ENCODE measurements at regions not wholly inside any gene's neighbourhood (a gene's known extent, or its start where the extent isn't known, plus 50 kb on each side); places are given as distances from the start of the nearest gene placed in this dataset.

GRCh38 chr3:164208821-164209220 is 869.5 kb downstream of the SI start:
- TF ChIP-seq, protein P1, sequence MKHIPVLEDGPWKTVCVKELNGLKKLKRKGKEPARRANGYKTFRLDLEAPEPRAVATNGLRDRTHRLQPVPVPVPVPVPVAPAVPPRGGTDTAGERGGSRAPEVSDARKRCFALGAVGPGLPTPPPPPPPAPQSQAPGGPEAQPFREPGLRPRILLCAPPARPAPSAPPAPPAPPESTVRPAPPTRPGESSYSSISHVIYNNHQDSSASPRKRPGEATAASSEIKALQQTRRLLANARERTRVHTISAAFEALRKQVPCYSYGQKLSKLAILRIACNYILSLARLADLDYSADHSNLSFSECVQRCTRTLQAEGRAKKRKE (CRISPR knock-in tag; IDR thresholded peaks at IDR 0.05; ENCODE audit: low read depth) = no peak
- no peak for TF ChIP-seq HEYL (CRISPR knock-in tag; IDR thresholded peaks at IDR 0.05)
- TF ChIP-seq RARB (CRISPR knock-in tag; IDR thresholded peaks at IDR 0.05) = no peak
- TF ChIP-seq RNF2 (IDR thresholded peaks at IDR 0.05; ENCODE audit: borderline replicate concordance, low read depth) = no peak
- no peak for TF ChIP-seq MAFK (IDR thresholded peaks at IDR 0.05; ENCODE audit: partially characterized antibody)
- no peak for TF ChIP-seq CBX2 (IDR thresholded peaks at IDR 0.05; ENCODE audit: borderline replicate concordance, low read depth)
- no peak for TF ChIP-seq SREBF2 (IDR thresholded peaks at IDR 0.05)
- no peak for TF ChIP-seq HOXB13 (CRISPR knock-in tag; IDR thresholded peaks at IDR 0.05; ENCODE audit: low read depth)
- TF ChIP-seq SMC3 (IDR thresholded peaks at IDR 0.05) = no peak
- no peak for TF ChIP-seq ZNF302 (CRISPR knock-in tag; IDR thresholded peaks at IDR 0.05)
- no peak for TF ChIP-seq USF2 (IDR thresholded peaks at IDR 0.05)
- TF ChIP-seq, protein P2, sequence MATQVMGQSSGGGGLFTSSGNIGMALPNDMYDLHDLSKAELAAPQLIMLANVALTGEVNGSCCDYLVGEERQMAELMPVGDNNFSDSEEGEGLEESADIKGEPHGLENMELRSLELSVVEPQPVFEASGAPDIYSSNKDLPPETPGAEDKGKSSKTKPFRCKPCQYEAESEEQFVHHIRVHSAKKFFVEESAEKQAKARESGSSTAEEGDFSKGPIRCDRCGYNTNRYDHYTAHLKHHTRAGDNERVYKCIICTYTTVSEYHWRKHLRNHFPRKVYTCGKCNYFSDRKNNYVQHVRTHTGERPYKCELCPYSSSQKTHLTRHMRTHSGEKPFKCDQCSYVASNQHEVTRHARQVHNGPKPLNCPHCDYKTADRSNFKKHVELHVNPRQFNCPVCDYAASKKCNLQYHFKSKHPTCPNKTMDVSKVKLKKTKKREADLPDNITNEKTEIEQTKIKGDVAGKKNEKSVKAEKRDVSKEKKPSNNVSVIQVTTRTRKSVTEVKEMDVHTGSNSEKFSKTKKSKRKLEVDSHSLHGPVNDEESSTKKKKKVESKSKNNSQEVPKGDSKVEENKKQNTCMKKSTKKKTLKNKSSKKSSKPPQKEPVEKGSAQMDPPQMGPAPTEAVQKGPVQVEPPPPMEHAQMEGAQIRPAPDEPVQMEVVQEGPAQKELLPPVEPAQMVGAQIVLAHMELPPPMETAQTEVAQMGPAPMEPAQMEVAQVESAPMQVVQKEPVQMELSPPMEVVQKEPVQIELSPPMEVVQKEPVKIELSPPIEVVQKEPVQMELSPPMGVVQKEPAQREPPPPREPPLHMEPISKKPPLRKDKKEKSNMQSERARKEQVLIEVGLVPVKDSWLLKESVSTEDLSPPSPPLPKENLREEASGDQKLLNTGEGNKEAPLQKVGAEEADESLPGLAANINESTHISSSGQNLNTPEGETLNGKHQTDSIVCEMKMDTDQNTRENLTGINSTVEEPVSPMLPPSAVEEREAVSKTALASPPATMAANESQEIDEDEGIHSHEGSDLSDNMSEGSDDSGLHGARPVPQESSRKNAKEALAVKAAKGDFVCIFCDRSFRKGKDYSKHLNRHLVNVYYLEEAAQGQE (IDR thresholded peaks at IDR 0.05) = no peak
- no peak overlapping the region for H3K4me3 ChIP-seq
- ChIA-PET POLR2A (no interaction called here), CTCF (no interaction called here)
- ATAC-seq (no peak), DNase-seq (ENCODE audit: low read depth in 1 of 2, low spot score in 1 of 2) (no peak), FAIRE-seq (no peak)
- no peak overlapping the region for H3K4me2 ChIP-seq
- H3K27ac ChIP-seq = no peak overlapping the region
- 0 out of 3 replicates have a peak, but pooled peaks cover 3% of the 10 kb centered on the region for H3K9me3 ChIP-seq
- WGBS (ENCODE audit: missing lambda C conversion rate) = 44% methylated on average over 2 of the region's 2 CpGs
- H3K4me1 ChIP-seq = no peaks in the 10 kb centered on the region

- WGBS (ENCODE audit: missing lambda C conversion rate) = 7% methylated on average over 2 of the region's 2 CpGs
- Histone ChIP-seq H3K4me3 (no peak overlapping the region), H3K4me1 (no peaks in the 10 kb centered on the region), H3K27ac (no peak overlapping the region), H3K9me3 (0 out of 3 replicates have a peak, but pooled peaks cover 3% of the 10 kb centered on the region), H3K4me2 (no peak overlapping the region)
- ChIA-PET POLR2A (no interaction called here), CTCF (no interaction called here)
- DNase-seq (ENCODE audit: low read depth in 1 of 2, low spot score in 1 of 2) (no peak), ATAC-seq (no peak), FAIRE-seq (no peak)
- no peak for TF ChIP-seq JUN (IDR thresholded peaks at IDR 0.05)
- TF ChIP-seq KDM5A (IDR thresholded peaks at IDR 0.05) = no peak
- no peak for TF ChIP-seq CTCF (IDR thresholded peaks at IDR 0.05)
- TF ChIP-seq, protein P1 (CRISPR knock-in tag; IDR thresholded peaks at IDR 0.05; ENCODE audit: low read depth) = no peak
- TF ChIP-seq HMGXB4 (CRISPR knock-in tag; IDR thresholded peaks at IDR 0.05; ENCODE audit: borderline replicate concordance) = no peak
- TF ChIP-seq PHF8 (IDR thresholded peaks at IDR 0.05; ENCODE audit: borderline replicate concordance, low read depth) = no peak
- no peak for TF ChIP-seq EHF (CRISPR knock-in tag; IDR thresholded peaks at IDR 0.05)
- TF ChIP-seq CBX8 (IDR thresholded peaks at IDR 0.05) = no peak
- no peak for TF ChIP-seq SREBF2 (IDR thresholded peaks at IDR 0.05)
- TF ChIP-seq, protein P2 (IDR thresholded peaks at IDR 0.05) = no peak
- TF ChIP-seq EP300 (IDR thresholded peaks at IDR 0.05) = no peak
- no peak for TF ChIP-seq CHD4 (IDR thresholded peaks at IDR 0.05; ENCODE audit: borderline replicate concordance)
- TF ChIP-seq RARB (CRISPR knock-in tag; IDR thresholded peaks at IDR 0.05) = no peak
- no peak for TF ChIP-seq ZSCAN20 (CRISPR knock-in tag; IDR thresholded peaks at IDR 0.05)
- no peak for TF ChIP-seq EHMT2 (IDR thresholded peaks at IDR 0.05; ENCODE audit: low read depth)
Measured at GRCh38 chr3:164208048-164208447, 870.2 kb downstream of the SI start.

Data from A549 (cell line).